ENCODE measurements at regions not wholly inside any gene's neighbourhood (a gene's known extent, or its start where the extent isn't known, plus 50 kb on each side); places are given as distances from the start of the nearest gene placed in this dataset.

GRCh38 chr10:105726149-105726548, 1085.1 kb downstream of the SORCS3 start:
- no peak for DNase-seq (ENCODE audit: low read depth)

GRCh38 chr10:105725007-105725406, 1083.9 kb downstream of the SORCS3 start:
- no peak for DNase-seq (ENCODE audit: low read depth)

DNA sequence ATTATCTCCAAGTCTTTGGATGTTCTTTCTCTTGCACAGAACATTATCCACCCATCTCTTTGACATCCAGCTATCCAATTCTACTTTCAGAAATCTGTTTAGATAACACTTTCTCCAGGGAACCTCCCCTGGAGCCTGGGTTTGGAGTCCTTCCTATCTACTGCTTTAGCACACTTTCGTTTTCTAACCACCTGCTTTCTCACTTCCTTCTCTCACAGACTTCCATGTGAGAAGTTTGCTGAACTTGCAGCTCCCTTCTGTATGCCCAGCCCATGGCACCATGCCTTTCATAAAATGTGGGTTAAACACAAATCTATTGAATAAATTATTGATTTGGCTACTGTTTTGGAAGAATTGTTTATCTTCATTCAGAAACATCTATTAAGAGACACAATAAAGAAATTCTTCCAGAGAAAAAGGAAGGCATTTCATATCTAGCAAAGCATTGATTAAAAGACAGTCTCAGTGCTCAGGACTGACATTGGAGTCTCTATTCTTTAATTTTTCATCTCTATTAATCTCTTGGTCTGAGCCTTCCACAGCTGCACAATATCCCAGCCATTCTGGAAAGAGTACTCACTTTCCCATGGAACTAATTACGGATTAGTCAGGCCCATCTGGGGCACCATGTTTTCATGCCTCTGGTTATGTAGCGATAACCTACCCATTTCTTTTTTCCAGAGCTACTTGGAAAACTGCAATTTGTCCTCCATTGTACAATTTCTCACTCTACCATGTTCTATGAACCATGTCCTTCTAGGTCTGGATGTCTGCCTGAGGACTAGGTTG, 1077.3 kb downstream of the SORCS3 start:
- DNase-seq (ENCODE audit: low read depth) = no peak

- DNase-seq (ENCODE audit: low read depth) = no peak
Measured at GRCh38 chr10:105714728-105715127, 1073.6 kb downstream of the SORCS3 start.

- DNase-seq (ENCODE audit: low read depth) = no peak
Measured at GRCh38 chr10:105707603-105708002, 1066.5 kb downstream of the SORCS3 start.

- DNase-seq (ENCODE audit: low read depth) = no peak
Measured at GRCh38 chr10:105706281-105707026, 1065.4 kb downstream of the SORCS3 start.

DNA sequence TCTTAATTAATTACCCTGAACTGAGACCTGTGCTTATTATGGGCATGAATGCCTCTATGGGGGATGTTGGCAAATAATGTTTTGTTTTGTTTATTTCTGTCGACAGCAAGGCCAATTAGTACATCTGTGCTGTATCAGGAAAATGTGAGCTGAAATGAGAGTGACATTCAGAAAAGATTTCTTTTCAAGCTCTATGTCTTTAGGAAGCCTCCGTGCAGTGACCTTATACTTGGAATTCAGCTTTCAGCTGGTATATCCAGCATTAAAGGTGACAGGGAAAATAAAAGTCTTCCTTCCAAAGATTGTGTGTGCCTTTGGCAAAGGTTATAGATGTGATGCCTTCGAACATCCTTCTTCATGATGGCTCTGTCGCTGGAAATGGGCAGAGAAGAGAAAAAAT, 1061.1 kb downstream of the SORCS3 start:
- DNase-seq (ENCODE audit: low read depth) = no peak

DNA sequence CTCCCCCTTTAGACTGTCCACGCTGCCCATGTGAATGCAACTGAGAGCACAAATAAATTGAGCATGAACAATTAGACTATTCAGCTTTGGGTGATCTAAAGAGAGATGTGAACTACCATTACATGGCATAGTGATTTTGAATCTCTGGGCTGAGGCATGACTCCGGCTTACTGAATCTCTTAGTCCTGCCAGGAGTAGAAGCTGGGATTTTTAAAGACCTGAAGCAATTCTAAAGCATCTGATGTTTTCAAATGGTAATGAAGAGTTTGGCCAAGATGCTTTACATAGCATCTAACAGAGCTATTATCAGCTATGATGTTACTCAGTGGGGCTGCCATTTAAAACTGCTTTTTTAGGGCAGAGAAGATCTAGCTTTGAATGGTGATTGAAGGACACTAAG, 1059.1 kb downstream of the SORCS3 start:
- no peak for DNase-seq (ENCODE audit: low read depth)

DNA sequence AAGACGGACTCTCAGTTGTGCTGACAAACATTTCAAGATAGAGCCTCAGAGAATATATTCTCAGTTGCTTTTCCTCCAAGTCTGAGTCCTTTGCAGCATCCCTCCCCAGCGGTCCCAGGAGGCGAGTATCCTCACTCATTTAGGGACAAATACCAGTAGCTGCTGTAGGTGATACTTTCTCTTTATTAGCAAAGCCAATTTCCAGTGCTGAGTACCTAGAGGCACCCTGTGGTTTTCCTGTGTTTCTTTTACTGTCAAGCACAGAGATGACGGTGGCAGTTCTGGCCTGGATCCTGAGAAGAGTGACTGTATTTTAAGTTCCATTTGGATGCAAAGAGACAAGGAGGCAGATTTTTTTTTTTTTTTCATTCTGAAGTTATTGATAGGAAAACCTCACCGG, 1058.4 kb downstream of the SORCS3 start:
- DNase-seq (ENCODE audit: low read depth) = no peak

GRCh38 chr10:105698592-105698991, 1057.5 kb downstream of the SORCS3 start:
- no peak for DNase-seq (ENCODE audit: low read depth)

- DNase-seq (ENCODE audit: low read depth) = no peak
Measured at GRCh38 chr10:105697290-105697780, 1056.2 kb downstream of the SORCS3 start.

DNA sequence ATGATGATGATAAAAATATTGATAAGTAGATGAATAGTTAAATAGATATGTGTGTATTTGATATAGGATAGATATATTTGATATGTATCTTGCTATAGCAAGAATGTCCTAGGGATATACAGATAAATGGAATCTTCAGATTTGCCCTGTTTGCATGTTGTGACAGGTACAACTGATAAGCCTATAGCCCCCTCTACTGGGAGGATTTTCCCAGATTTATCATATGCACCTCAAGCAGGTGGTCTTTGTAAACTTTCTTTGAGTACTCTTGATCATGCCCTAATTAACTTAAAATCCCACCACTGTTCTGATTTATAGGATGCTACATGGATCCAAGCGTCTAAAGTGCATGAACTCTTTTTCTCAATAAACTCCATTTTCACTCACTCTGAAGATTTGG, 1050.7 kb downstream of the SORCS3 start:
- no peak for DNase-seq (ENCODE audit: low read depth)

DNA sequence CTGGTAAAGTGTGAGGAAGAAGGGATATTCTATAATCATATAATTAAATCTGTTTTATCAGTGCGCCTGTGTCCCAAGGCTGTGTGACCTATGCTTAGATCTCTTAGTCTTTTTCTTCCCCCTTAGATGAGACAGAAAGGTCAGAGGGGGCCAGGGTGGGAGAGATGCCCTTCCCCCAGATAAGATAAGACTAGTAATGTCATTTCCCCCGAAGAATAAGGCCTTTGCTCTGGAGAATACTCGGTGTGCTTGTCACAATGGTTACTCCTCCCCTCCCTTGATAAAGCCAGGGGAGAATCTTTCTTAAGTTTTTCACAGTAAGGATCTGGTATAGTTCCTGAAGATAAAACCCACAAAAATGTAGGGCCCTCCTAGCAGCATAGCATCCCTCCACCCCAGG, 1041.8 kb downstream of the SORCS3 start:
- no peak for DNase-seq (ENCODE audit: low read depth)

DNA sequence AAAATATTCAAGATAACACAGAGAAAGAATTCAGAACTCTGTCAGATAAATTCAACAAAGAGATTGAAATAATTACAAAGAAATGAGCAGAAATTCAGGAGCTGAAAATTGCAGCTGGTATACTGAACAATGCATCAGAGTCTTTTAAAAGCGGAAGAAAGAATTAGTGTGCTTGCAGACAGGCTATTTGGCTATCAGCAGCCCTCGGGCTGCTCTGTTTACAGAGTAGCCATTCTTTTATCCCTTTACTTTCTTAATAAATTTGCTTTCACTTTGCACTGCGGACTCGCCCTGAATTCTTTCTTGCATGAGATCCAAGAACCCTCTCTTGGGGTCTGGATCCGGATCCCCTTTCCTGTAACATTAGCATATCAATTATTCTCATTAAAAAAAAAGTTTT, 1040.0 kb downstream of the SORCS3 start:
- DNase-seq (ENCODE audit: low read depth) = no peak

DNA sequence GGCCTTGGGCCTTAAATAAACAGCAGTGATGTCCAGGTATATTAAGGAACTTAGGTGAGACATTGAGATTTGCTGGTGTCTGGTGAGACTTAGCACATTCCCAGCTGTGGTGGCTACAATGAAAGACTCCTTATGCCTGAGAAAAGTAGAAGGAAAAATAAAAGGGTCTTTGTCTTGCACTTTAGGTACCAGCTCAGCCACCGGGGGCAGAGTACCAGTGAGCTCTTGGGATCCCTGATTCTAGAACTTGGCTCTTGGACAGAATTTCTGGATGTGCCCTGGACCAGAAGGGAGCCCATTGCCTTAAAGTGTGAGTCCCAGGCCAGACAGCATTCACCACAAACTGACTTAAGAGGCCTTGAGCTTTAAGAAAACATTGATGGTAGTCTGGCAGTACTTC, 1038.7 kb downstream of the SORCS3 start:
- no peak for DNase-seq (ENCODE audit: low read depth)

DNA sequence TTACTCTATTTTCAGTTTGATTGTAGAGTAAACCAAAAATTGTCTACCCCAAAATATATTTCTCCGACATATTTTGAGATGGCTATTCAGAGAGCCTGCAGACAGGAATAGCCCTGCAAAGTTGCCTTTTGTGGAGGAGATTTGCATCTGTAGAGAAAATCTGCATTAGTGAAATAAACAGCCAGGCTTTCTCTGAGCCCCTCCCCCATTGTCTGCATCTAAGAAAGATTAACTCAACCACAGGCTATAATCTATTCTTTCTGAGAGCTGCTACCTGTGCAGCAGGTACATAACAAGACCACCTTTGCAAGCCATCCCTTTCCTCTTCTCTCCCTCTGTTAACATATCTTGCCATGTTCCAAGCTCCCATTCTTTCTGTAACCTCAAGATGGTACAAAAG, 1034.2 kb downstream of the SORCS3 start:
- no peak for DNase-seq (ENCODE audit: low read depth)

DNA sequence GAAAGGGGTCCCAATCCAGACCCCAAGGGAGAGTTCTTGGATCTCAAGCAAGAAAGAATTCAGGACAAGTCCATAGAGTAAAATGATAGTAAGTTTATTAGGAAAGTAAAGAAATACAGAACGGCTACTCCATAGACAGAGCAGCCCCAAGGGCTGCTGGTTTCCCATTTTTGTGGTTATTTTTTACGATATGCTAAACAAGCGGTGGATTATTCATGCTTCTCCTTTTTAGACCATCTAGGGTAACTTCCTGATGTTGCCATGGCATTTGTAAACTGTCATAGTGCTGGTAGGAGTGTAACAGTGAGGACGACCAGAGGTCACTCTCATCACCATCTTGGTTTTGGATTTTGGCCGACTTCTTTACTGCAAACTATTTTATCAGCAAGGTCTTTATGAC, 1033.4 kb downstream of the SORCS3 start:
- no peak for DNase-seq (ENCODE audit: low read depth)

DNA sequence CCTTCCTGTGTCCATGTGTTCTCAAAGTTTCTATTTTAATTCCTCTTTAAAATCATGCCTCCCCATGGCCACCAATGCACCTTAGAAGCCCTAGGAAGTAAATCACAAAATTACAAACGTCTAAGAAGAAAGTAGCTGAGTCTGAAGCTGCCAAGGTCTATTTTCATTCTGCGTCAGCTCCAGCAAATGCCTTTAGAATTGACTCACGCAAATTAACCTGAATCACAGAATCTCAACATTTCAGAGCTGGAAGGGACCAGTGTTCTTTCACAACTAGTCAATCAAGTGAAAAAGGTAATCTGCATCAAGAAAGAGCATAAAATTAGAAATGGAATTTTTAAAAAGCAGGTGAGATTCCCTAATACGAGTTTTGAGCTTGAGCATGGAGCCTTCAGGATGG, 1017.6 kb downstream of the SORCS3 start:
- DNase-seq (ENCODE audit: low read depth) = no peak

DNA sequence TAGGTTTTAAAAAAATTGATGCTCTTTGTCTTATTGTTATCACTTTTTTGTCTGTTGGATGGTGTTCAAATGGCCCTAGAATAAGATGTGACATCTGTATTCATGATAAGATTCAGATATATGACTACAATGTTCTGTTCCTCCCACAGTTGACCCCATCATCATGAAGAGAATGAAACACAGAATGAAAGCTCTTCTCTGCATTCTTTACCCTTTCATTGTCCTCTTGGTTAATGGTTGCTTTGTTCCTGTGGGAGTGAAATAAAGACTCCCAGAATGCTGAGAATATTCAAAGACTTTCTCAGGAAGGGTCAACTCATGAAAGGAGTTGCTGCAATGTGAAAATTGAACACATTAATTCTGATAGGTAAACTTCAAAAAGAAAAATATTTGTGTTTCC, 1015.8 kb downstream of the SORCS3 start:
- DNase-seq (ENCODE audit: low read depth) = no peak

- DNase-seq (ENCODE audit: low read depth) = no peak
Measured at GRCh38 chr10:105650306-105650705, 1009.2 kb downstream of the SORCS3 start.

GRCh38 chr10:105647354-105647753, 1006.3 kb downstream of the SORCS3 start:
- DNase-seq (ENCODE audit: low read depth) = no peak

GRCh38 chr10:105644978-105645377, 1003.9 kb downstream of the SORCS3 start:
- DNase-seq (ENCODE audit: low read depth) = no peak

DNA sequence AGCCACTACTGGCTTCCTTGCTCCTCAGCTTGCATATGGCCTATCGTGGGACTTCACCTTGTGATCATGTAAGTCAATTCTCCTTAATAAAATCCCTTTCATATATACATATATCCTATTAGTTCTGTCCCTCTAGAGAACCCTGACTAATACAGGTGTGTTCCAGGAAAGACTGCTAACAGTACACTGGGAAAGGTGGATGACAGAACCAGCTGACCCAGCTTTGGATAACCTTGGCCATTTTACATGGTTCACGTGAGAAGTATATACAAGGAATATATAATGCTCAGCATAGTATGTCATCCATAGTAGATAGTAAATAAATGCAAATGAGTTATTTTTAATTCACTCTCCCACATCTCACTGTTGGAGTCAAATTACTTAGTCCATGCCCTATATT, 1003.5 kb downstream of the SORCS3 start:
- DNase-seq (ENCODE audit: low read depth) = no peak

- no peak for DNase-seq (ENCODE audit: low read depth)
Measured at GRCh38 chr10:105644091-105644490, 1003.0 kb downstream of the SORCS3 start.
